T1000 (cell line): ENCODE measurements at regions not wholly inside any gene's neighbourhood (a gene's known extent, or its start where the extent isn't known, plus 50 kb on each side); places are given as distances from the start of the nearest gene placed in this dataset.
"Not testable (repeated sequence)": the region's sequence is repeated elsewhere in the genome, so short reads cannot be mapped to it uniquely, and the experiment has no call there.

Experiments
- DNase-seq: peaks from one replicate; lab custom pipeline; 2025; ENCODE audit warnings: mixed read lengths; lab: John Stamatoyannopoulos, UW

DNA sequence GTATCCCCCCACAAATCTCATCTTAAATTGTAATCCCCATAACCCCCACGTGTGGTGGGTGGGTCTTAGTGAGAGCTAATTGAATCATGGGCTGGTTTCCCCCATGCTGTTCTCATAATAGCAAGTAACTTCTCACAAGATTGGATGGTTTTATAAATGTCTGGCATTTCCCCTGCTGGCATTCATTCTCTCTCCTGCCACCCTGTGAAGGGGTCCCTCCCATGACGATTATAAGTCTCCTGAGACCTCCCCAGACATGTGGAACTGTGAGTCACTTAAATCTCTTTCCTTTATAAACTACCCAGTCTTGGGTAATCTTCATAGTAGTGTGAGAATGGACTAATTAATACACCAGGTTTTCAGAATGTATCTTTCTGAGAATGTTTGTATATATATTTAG is 1159.4 kb downstream of the FAM181B start:
- DNase-seq = no peak

DNA sequence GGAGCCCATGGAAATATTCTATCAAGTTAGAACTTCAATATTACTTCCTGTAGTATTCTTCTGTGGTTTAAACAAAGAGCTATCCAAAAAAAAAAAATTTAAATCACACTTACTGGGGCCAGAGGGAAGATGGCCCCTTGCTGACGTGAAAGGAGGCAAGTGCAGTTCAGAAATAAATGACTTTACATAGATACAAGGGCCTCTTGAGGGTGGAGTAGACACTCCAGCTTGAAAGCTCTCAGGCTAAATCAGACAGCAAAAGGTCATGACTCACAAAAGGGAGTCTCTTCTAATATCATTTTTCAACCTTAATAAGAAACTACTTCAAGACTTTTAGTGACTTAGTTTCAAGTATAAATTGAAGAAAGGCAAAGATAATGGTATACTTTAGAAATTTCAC is 1160.3 kb downstream of the FAM181B start:
- DNase-seq = no peak

DNA sequence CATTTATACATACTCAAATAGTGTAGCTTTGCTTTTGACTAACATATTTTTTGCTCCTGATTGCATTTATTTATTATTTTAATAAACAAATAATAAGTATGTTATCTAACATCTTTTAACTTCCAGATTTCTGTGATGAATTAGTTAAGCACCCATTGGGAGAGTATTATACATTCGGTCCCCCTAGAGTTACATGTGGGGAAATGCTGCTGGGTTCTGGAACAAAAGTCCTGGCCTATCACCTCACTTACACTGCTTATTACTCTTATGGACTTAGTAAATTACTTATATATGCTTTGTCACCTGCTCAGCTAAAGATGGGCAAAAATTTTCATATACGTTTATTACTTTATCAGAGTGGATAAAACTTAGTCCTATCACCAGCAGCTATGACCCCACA is 1163.0 kb downstream of the FAM181B start:
- DNase-seq = no peak

DNA sequence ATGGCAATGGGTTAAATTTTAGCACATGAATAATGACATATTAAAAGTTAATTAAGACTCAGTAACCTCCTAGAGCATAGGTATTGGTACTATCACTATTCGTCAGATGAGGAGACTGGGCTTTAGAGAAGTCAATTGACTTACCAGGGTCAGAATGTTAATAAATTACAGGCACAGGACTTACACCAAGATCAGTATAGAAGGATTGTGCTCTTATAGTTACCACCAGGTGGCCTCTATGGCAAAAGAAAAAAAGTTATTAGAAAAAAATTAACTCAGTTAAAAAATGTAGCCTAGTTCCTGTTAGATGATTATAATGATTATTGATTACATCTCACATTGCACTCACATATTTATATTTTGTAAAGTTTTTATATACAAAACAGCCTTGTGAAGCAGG is 1163.7 kb downstream of the FAM181B start:
- no peak for DNase-seq

DNA sequence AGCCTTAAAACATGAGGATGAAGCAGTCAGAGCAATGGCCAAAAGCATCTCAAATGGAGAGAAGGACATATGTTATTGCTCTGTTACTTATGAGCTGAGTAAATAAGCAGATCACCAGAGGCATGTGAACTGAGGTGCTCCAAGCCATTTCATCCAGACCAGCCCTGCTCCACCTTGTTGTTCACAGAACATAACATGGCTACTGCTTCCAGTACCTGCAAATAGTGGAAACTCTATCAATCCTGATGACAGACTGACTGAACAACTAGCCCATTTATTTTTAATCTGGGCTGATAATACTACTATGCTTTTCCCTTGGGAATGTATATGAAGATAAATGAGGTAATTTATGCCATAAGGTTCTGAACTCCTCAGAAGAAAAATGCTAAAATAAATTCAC is 1164.7 kb downstream of the FAM181B start:
- DNase-seq = no peak

DNA sequence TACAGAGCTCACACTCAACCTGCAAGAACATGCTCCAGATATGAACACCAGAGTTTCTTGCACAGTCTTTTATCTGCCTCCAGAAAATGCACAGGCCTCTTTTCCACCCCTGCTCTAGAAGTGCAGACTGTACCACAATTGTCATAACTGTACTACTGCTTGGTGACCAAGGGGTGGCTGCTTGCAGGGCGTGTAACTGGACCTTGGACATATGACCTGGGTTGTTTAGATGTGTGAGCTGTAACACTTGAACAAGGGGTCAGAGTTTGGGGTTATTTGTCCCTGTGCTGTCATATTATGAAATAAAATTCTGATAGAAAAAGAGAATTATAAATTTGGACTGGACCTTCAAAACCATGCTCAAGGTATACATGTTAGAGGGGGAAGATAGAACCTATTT is 1185.5 kb downstream of the FAM181B start:
- DNase-seq = no peak

DNA sequence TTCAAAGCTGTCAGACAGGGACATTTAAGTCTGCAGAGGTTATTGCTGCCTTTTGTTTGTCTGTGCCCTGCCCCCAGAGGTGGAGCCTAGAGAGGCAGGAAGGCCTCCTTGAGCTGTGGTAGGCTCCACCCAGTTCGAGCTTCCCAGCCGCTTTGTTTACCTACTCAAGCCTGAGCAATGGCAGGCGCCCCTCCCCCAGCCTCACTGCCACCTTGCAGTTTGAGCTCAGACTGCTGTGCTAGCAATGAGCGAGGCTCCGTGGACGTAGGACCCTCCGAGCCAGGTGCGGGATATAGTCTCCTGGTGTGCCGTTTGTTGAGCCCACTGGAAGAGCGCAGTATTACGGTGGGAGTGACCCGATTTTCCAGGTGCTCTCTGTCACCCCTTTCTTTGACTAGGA is 1193.9 kb downstream of the FAM181B start:
- DNase-seq = not testable (repeated sequence)

DNA sequence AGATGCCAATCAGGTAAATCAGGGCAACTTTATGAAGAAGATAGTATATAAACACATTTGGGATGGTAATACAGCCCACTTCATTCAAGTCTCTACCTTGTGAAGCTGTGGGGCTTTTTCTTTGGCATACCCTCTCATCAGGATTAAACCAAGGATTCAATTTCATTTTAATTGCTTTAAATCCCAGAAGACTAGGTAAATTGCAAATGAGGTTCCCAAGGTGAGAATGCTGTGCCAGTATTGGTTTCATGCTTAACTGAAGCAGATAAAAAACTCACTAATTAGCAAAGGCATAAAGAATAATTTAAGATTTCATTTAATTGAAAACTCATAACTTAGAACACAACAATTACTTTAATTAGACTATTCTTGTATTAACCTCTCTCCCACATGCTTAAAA is 1218.1 kb downstream of the FAM181B start:
- DNase-seq = no peak

DNA sequence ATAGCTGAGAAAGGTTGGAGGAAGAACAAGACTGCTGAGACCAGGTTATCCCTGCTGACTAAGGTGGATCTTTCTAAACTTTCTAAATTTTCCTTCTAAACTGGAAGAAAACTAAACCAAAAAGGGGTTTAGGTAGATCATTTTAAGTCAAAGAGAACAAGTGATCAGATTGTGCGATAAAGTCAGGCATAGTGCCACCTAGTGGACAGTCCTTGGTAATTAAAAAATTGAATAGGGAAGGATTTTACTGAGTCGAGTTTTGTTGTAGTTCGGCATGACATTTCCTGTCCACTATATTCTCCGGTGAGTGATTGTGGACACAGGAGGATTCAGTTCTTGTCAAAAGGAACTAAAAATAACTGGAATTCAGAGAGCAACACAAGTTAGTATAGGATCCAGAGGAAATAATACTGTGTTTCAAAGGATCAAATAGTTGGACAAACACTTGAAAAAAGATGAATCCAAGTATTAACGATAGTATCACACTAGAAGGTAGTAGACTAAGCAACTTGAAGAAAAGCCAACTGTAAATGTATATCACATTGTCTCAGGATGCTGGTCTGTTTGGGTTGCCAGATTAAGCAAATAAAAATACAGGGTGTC is 1236.4 kb downstream of the FAM181B start:
- DNase-seq = no peak

DNA sequence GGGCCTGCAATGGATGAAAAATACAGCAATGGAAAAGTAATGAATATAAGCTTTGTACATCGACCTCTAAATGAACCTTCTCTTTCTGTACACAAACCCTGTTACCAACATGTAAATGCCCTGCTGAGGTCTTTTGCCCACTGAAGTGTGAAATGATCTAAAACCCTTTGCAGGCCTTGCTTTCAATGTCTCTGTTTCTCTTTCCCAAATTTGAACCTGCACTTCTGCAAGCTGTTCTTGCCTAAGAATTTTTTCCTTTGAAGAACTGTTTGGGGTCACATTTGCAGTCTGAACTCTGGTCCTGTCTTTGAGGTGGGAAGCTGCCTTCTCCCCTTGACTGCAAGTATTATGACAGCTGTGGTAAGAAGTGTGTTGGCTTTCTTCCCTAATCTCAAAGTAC is 1237.1 kb downstream of the FAM181B start:
- DNase-seq = no peak

DNA sequence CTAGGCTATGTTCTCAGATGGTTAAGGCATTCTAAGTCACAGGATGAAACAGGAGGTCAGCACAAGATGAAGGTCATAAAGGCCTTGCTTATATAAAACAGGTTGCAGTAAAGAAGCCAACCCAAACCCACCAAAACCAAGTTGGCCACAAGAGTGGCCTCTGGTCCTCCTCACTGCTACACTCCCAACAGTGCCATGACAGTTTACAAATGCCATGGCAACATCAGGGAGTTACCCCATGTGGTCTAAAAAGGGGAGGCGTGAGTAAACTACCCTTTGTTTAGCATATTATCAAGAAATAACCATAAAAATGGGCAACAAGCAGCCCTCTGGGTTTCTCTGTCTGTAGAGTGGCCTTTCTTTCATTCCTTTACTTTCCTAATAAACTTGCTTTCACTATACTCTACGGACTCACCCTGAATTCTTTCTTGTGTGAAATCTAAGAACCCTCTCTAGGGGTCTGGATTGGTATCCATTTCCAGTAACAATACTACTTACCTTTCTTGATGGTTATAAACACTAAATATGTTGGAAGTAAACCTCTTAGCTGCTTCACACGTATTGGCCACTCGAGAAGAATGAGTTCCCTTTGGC is 1237.9 kb downstream of the FAM181B start:
- no peak for DNase-seq

DNA sequence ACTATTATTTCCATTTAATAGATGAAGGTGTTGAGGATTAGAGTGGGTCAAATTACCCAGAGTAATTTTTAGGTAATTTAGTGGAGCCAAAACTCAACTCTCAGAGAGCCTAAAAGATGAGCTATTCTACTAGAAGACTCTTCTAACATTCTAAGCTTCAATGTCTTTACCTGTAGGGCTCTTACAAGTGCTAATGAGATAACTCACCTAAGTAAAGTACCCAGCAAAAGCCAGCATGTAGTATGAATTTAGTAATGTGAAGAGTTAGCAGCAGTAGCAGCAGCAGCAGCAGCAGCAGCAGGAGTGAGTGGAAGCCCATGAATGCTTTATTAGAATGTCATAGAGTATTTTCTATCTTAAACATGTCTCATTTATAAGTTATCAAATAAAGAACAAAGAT is 1239.2 kb downstream of the FAM181B start:
- DNase-seq = no peak

DNA sequence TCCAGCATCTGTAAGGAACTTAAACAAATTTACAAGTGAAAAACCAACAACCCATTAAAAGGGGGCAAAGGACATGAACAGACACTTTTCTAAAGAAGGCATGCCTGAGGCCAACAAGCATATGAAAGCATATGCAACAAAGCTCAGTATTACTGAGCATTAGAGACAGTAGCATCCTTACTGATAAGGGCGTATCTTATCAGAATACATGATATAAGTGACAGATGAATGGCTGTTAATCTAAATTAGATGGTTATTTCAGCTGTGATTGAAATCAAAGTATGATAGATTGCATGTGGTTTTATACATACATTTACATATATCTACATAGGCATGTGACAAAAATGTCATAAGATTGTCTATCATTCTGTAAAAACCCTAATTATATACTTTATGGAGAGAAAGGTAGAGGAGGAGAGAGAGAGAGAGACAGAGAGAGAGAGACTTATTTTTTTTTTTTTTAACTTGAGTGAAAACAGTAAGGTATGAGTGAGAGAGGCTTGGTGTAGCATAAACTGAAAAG is 1240.7 kb downstream of the FAM181B start:
- DNase-seq = no peak

DNA sequence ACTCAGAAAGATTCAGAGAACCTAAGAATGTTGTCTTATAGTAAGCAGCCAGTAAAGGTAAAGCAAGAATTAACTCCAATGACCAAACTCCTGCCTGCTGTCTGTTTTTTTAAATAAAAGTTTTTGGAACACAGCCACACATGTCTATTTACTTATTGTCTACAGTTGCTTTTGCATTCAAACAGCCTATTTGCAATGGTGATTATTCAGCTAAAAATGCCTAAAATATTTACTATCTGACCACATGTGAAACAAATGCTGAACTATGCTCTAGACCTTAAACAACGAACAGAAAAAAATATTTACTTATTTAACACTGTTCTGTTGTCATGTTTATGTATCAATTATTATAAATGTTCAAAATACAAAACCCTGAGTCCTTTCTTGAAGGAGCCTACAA is 1246.6 kb downstream of the FAM181B start:
- no peak for DNase-seq

DNA sequence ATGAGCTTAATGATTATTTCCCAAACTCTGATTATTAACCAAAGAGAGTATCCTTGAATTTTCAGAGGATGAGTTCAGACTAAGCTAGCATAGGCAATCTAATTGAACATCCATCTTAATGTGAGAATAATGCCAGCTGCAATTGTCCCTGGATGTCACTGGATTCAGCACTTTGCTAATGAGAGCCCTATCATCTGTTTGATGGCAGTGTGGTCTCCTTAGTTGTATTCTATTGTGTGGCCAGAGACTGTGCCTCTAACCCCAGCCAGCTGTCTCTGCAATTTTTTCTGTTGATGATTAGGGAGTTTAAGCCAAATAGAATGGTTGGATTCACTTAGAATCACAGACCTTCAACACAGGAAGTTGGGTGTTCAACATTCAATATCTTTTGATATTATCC is 1249.5 kb downstream of the FAM181B start:
- DNase-seq = no peak

DNA sequence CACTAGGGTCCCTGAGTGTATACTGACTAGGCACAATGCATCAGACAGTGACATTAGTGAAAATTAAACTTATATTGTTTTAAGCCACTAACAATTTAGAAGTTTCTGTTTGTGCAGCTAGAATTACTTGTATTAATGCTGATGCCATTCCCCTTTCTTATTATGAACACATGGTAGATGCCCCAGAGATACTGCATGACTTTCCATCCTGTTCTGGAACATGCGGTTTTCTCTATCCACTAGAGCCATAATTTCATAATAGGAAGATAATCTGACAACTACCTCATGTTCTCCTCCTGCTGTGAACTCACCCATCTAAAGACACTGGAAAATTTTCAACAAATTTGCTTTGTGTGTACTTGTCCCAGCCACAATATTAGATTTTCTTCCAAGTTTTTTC is 1256.4 kb downstream of the FAM181B start:
- DNase-seq = no peak

DNA sequence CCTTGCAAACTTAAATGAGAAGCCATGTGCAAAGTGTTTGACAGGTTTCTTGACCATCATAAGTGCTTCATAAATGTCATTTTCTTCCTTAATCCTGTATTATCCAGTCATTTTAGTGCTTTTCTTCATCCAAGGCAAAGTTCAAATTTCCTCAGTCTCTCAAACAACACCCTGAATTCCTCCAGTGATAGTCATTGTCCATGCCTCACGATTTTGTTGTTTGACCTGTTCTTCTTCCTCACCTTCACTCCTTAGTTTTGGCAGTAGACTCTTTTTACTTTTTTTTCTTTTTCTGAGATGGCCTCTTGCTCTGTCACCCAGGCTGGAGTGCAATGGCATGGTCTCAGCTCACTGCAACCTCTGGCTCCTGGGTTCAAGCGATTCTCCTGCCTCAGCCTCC is 1257.3 kb downstream of the FAM181B start:
- no peak for DNase-seq

DNA sequence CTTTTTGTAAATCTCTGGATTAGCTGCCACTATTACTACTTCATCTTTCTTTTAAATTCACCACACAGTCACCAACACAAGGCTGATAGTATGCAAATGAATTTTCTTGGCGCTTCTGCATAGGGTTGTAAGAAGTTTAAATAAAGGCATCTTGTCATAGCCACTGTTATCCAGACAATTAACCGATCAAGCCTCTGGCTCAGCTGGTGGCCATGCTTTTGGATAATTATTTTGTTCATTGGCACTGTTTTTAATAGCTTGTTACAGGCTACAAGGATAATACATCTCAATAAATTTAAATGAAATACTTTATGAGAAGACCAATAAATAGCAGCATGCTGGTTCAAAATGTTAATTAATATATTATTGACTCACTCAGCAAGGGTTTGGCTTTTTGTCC is 1261.0 kb downstream of the FAM181B start:
- DNase-seq = no peak

DNA sequence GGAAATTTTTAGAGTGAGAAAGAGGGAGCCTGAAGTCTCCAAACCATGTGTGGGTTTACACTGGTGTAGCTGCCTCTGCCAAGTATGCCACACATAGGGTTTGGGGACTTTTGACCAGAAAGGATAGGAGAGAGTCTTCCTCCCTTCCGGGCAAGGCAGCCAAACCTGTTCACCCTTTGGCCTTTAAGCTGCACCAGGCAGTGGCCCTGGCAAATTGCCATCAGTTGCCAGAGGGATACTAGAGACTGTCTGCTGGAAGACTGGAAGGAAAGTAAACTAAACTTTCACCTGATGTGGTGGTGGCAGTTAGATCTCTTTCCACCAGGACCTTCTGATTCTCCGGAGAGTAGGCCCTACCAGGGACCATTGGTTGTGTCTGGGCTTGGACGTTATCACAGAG is 1263.2 kb downstream of the FAM181B start:
- no peak for DNase-seq

DNA sequence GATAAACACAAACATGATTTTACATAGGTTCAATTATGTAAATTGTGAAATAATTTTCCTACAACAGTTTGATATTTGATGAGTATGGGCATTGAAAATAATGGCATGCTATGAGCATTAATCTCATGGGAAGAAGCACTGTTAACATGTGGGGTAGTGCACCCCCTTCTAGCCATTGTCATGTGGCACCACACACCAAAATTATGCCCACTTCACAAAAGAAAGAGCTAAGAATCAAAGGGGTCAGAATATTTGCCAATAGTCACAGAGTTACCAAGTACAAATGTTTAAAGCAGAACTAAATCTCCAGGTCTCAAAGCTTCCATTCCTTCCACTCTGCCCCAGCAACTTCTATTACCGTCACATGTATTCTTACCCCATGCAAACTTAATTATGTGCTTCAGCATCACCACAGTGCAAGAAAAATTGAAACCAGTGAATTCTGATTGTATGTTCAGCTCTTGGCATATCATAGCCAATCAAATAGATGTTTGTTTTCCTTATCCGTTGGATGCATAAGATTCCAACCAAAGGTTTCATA is 1273.8 kb downstream of the FAM181B start:
- DNase-seq = no peak

DNA sequence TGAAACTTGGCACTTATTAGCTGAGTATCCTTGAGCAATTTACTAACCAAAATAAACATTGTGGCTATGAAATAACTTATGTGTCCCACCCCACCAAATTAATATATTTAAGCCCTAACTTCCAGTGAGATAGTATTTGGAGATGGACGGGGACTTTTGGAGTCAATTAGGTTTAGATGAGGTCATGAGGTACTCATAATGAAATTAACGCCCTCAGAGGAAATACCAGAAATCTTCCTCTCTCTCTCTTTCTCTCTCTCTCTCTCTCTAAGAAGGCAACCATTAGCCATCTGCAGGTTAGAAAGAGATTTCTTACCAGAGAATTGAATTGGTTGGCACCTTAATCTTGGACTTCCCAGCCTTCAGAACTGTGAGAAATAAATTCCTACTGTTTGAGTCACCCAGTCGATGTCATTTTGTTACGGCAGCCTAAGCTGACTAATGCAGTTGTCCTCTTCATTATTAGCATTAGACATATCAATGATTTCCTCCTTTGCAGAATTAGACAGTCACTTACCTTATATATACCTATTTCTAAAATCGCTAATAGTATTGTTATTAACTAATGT is 1284.0 kb downstream of the FAM181B start:
- no peak for DNase-seq

DNA sequence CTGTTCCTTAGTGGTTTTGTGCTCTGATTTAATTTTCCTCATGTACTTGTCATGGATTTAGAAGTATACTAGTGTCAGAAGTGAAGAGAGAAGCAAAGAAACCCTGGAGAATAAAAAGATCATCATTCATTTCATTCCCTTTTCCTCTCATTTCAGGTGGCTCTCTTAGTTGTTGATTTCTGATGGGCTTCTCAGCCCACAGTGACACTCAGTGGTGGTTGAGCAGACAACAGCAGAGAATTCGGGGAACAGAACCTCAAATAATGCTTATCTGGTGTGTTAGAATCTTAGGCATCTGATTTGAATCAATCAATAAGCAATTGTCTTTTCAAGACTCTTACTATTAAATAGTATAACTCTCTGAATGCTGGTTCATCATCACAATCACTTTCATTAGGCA is 1289.4 kb downstream of the FAM181B start:
- DNase-seq = no peak

DNA sequence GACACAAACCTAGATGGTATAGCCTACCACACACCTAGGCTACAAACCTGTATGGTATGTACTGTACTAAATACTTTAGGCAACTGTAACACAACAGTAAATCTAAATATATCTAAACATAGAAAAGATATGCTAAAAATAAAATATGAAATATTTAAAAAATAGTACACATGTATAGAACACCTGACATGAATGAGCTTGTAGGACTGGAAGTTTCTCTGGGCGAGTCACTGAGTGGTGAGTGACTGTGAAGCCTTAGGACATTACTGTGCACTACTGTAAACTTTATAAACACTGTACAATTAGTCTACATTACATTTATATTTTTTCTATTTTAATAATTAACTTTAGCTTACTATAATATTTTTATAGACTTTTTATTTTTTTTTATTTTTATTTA is 1301.3 kb downstream of the FAM181B start:
- no peak for DNase-seq

DNA sequence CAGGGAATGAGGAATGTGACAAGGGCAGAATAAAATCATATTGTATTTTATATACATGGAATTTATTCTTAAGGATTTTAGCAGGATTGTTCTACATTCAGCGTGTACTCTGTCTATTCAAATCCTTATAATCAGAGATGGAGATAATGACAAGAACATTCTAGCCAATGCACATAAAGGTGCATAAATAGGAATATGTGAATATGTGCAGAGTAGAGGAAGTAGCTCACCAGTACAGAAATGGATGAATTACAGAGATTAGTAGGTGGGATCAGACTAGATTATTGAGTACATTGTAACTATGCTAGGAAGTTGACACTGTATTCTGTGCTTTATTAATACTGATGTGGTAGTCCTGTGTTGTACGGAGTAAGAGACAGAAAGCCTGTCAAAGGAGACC is 1308.8 kb downstream of the FAM181B start:
- DNase-seq = no peak
